ENCODE measurements at regions not wholly inside any gene's neighbourhood (a gene's known extent, or its start where the extent isn't known, plus 50 kb on each side); places are given as distances from the start of the nearest gene placed in this dataset.

- DNase-seq, result no peak
These were observed 369.6 kb upstream of the USP24 start for GRCh38 chr1:55584526-55585401.

- DNase-seq, result no peak
These were observed 366.9 kb upstream of the USP24 start for GRCh38 chr1:55582084-55582483.

GRCh38 chr1:55580845-55581332 lies 365.7 kb upstream of the USP24 start:
- no peak for DNase-seq

GRCh38 chr1:55579332-55580001 lies 364.3 kb upstream of the USP24 start:
- DNase-seq, result no peak

- DNase-seq, result no peak
These were observed 363.5 kb upstream of the USP24 start for GRCh38 chr1:55578646-55579045.

- DNase-seq, result no peak
These were observed 360.6 kb upstream of the USP24 start for GRCh38 chr1:55575571-55576279.

GRCh38 chr1:55574691-55575225 lies 359.6 kb upstream of the USP24 start:
- DNase-seq, result no peak

- DNase-seq, result no peak
These were observed 357.9 kb upstream of the USP24 start for GRCh38 chr1:55572878-55573734.

GRCh38 chr1:55571767-55572166 lies 356.6 kb upstream of the USP24 start:
- no peak for DNase-seq

GRCh38 chr1:55569417-55569816 lies 354.3 kb upstream of the USP24 start:
- no peak for DNase-seq

GRCh38 chr1:55568732-55569131 lies 353.6 kb upstream of the USP24 start:
- DNase-seq, result no peak

GRCh38 chr1:55560266-55560665 lies 345.1 kb upstream of the USP24 start:
- DNase-seq, result no peak

- no peak for DNase-seq
These were observed 344.7 kb upstream of the USP24 start for GRCh38 chr1:55559842-55560241.

GRCh38 chr1:55559161-55559611 lies 344.0 kb upstream of the USP24 start:
- no peak for DNase-seq

- no peak for DNase-seq
These were observed 343.4 kb upstream of the USP24 start for GRCh38 chr1:55558515-55558914.

- DNase-seq, result no peak
These were observed 341.0 kb upstream of the USP24 start for GRCh38 chr1:55555956-55556725.

GRCh38 chr1:55554611-55555010 lies 339.4 kb upstream of the USP24 start:
- no peak for DNase-seq

- no peak for DNase-seq
These were observed 337.5 kb upstream of the USP24 start for GRCh38 chr1:55552636-55553035.

GRCh38 chr1:55547405-55547804 lies 332.2 kb upstream of the USP24 start:
- no peak for DNase-seq

GRCh38 chr1:55546553-55546952 lies 331.4 kb upstream of the USP24 start:
- no peak for DNase-seq

- no peak for DNase-seq
These were observed 329.7 kb upstream of the USP24 start for GRCh38 chr1:55544826-55545225.
